Brain microvascular endothelial cell (primary cell): ENCODE measurements at regions not wholly inside any gene's neighbourhood (a gene's known extent, or its start where the extent isn't known, plus 50 kb on each side); places are given as distances from the start of the nearest gene placed in this dataset.
A peak's percentile ranks its signal among the peaks of the same experiment; 100 is the strongest.

Source experiments
- DNase-seq: peaks from one replicate; pipeline ENCODE4 v3.0.0-alpha.2; 2020
- H3K27ac ChIP-seq: fragments of 250-450 bp; sonication (Bioruptor Pico); 2 replicates; pipeline ENCODE4 v1.5.1; 2020; ENCODE audit warnings: mild to moderate bottlenecking, moderate library complexity
- H3K27me3 ChIP-seq: fragments of 250-450 bp; sonication (Bioruptor Pico); replicated peaks from 2 replicates; pipeline ENCODE4 v1.5.1; 2020; ENCODE audit warnings: mild to moderate bottlenecking
- H3K36me3 ChIP-seq: fragments of 250-450 bp; sonication (Bioruptor Pico); replicated peaks from 2 replicates; pipeline ENCODE4 v1.5.1; 2020; ENCODE audit warnings: mild to moderate bottlenecking
- H3K4me3 ChIP-seq: 2 replicates; pipeline ENCODE4 v1.5.1; 2011; ENCODE audit warnings: low read depth, mild to moderate bottlenecking, control low read depth, low read length, moderate library complexity
- CTCF ChIP-seq: IDR thresholded peaks from 2 replicates; pipeline ENCODE4 v1.5.1; 2011; ENCODE audit warnings: low read depth, mild to moderate bottlenecking, moderate library complexity, low read length, control low read depth, inconsistent platforms; ENCODE audit errors: missing control alignments
- in situ Hi-C: cut with HindIII; loops from 2 replicates; pipeline ENCODE4 v1.10.0; 2017; ENCODE audit warnings: low sequenced_read_pairs, low pct_ligation_motif_present

DNA sequence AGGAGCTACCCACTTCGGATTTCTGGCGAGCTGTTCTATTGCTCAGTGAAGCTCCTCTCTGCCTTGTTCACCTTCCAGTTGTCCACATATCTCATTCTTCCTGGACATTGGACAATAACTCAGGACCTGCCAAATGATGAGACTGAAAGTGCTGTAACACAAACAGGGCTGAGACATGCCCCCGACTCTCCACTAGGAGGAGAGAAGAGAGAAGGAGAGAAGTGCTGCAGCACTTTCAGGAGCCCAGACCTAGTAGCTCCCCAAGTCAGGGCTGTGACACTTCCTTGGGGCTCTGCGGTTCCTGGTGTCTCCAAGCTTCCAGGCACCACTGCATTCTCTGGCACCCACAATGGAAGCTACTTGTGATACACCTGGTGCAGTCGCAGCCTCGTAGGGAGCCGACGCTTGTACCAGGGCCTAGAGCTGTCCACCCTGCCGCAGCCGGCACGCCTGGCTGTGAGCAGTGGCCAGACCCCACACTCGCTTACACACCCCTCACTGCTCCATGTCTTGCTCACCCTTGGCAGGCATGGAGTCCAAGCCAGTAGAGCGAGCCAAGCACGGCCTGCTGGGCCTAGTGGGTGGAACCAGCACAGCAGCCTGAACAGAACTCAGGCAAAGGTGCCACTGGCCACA is 234.9 kb downstream of the TECRL start:
- Histone ChIP-seq H3K27ac (no peak overlapping the region), H3K4me3 (no peak overlapping the region), H3K36me3 (no peaks in the 10 kb centered on the region), H3K27me3 (no peaks in the 10 kb centered on the region)
- no peak for DNase-seq
- no peak for TF ChIP-seq CTCF
- in situ Hi-C loops, result no loop called here

GRCh38 chr4:64166365-64166764 is 242.9 kb downstream of the TECRL start:
- H3K27ac ChIP-seq, result no peak overlapping the region
- TF ChIP-seq CTCF, result no peak
- DNase-seq, result no peak
- in situ Hi-C loops, result no loop called here
- no peaks in the 10 kb centered on the region for H3K36me3 ChIP-seq
- no peaks in the 10 kb centered on the region for H3K27me3 ChIP-seq
- no peak overlapping the region for H3K4me3 ChIP-seq

GRCh38 chr4:64158648-64159326 is 250.5 kb downstream of the TECRL start:
- peak; percentile 42 for DNase-seq

DNA sequence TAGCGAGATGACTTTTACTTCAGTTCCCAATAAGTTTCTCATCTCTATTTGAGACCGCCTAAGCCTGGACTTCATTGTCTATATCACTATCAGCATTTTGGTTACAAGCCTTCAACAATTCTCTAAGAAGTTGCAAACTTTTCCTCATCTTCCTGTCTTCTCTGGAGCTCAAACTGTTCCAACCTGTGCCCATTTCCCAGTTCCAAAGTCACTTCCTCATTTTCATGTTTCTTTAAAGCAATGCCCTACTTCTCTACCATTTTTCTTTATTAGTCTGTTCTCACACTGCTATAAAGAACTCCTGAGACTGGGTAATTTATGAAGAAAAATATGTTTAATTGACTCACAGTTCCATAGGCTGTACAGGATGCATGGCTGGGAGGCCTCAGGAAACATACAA is 251.9 kb downstream of the TECRL start:
- in situ Hi-C loops, result no loop called here
- TF ChIP-seq CTCF, result no peak
- H3K27ac ChIP-seq, result no peak overlapping the region
- no peak overlapping the region for H3K4me3 ChIP-seq
- H3K36me3 ChIP-seq, result no peaks in the 10 kb centered on the region
- DNase-seq, result no peak
- H3K27me3 ChIP-seq, result no peaks in the 10 kb centered on the region

More at GRCh38 chr4:64158648-64159326, 250.5 kb downstream of the TECRL start:
- in situ Hi-C loops, result no loop called here
- peak overlapping the region; percentile 1 for H3K4me3 ChIP-seq
- H3K27ac ChIP-seq, result no peak overlapping the region
- H3K36me3 ChIP-seq, result no peaks in the 10 kb centered on the region
- H3K27me3 ChIP-seq, result no peaks in the 10 kb centered on the region
- TF ChIP-seq CTCF, result peak; percentile 67

DNA sequence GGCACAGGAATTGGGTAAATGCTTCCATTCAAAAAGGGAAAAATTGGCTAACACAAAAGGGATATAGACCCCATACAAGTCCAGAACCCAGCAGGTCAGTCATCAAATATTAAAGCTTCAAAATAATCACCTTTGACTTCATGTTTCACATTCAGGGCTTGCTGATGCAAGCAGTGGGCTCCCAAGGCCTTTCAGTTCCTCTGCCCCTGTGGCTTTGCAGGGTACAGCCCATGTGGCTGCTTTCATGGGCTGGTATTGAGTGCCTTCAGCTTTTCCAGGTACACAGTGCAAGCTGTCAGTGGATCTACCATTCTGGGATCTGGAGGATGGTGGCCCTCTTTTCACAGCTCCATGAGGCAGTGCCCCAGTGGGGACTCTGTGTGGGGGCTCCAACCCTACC is 253.0 kb downstream of the TECRL start:
- Histone ChIP-seq H3K27me3 (no peaks in the 10 kb centered on the region), H3K27ac (no peak overlapping the region), H3K4me3 (no peak overlapping the region), H3K36me3 (no peaks in the 10 kb centered on the region)
- TF ChIP-seq CTCF, result no peak
- in situ Hi-C loops, result no loop called here
- DNase-seq, result no peak
